Testis (tissue), 2 donors: ENCODE measurements at regions not wholly inside any gene's neighbourhood (a gene's known extent, or its start where the extent isn't known, plus 50 kb on each side); places are given as distances from the start of the nearest gene placed in this dataset.

Experiments used
- DNase-seq: peaks from one replicate; pipeline ENCODE4 v3.0.0-alpha.2; 2019
- H3K27ac ChIP-seq, 2 donors: fragments of 200-600 bp; sonication (generic); one replicate each; pipeline ENCODE4 v1.5.1; 2019
- H3K27me3 ChIP-seq: fragments of 200-600 bp; sonication (generic); one replicate; pipeline ENCODE4 v1.5.1; 2019
- H3K36me3 ChIP-seq: fragments of 200-600 bp; sonication (generic); one replicate; pipeline ENCODE4 v1.5.1; 2017; ENCODE audit warnings: low read depth; ENCODE audit errors: missing control alignments
- H3K4me1 ChIP-seq: fragments of 200-600 bp; sonication (generic); one replicate; pipeline ENCODE4 v1.5.1; 2019
- H3K4me3 ChIP-seq, 2 donors: fragments of 200-600 bp; sonication (generic); one replicate each; pipeline ENCODE4 v1.5.1; 2017 to 2019
- H3K9me3 ChIP-seq: fragments of 200-600 bp; sonication (generic); one replicate; pipeline ENCODE4 v1.5.1; 2017
- POLR2A ChIP-seq: fragments of 450-650 bp; IDR thresholded peaks from one replicate; pipeline ENCODE4 v1.6.1; 2017; ENCODE audit warnings: antibody characterized with exemption, mild to moderate bottlenecking, moderate library complexity
- WGBS, 2 donors: methylation state at CpG; one replicate each; pipeline ENCODE4 v1.1.5; 2018; 5-methylcytosine and 5-hydroxymethylcytosine counted together
- intact Hi-C: fragments of 100-400 bp; cut with DNase I; formaldehyde crosslinking; loops from one replicate; pipeline ENCODE4 v1.15.1; 2023; ENCODE audit warnings: low total_unique reads
- TF ChIP-seq, protein P1 (sequence below), 3 experiments: fragments of 450-650 bp in 2 of 3; fragments of 200-600 bp in 1 of 3; sonication (generic) in 1 of 3; IDR thresholded peaks; one replicate each; pipeline ENCODE4 v1.5.1; 2016 to 2019; ENCODE audit warnings: antibody characterized with exemption in 3 of 3, mild to moderate bottlenecking in 2 of 3, moderate library complexity in 1 of 3

DNA sequence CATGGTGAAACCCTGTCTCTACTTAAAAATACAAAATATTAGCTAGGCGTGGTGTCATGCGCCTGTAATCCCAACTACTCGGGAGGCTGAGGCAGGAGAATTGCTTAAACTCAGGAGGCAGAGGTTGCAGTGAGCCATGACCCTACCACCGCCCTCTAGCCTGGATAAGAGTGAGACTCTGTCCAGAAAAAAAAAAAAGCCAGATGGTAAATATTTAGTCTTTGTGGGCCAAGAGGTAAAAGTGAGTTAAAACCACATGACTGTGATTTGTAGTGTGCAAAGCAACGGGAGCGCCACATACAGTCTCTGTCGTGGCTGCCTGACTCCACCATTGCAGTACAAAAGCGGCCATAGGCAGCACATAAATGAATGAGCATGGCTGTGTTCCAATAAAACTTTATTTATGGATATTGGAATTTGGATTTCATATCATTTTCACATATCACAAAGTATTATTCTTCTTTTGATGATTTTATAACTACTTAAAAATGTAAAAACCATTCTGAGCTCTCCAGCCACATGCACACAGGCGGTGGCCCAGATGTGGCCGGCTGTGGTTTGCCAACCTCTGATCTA lies 51.8 kb upstream of the CASZ1 start:
- intact Hi-C loops = no loop called here
- no peaks in the 10 kb centered on the region for H3K27me3 ChIP-seq
- no peak for DNase-seq
- no peak overlapping the region for H3K27ac ChIP-seq
- H3K36me3 ChIP-seq = no peaks in the 10 kb centered on the region
- no peaks in the 10 kb centered on the region for H3K9me3 ChIP-seq
- no peak overlapping the region for H3K4me3 ChIP-seq
- TF ChIP-seq, protein P1, sequence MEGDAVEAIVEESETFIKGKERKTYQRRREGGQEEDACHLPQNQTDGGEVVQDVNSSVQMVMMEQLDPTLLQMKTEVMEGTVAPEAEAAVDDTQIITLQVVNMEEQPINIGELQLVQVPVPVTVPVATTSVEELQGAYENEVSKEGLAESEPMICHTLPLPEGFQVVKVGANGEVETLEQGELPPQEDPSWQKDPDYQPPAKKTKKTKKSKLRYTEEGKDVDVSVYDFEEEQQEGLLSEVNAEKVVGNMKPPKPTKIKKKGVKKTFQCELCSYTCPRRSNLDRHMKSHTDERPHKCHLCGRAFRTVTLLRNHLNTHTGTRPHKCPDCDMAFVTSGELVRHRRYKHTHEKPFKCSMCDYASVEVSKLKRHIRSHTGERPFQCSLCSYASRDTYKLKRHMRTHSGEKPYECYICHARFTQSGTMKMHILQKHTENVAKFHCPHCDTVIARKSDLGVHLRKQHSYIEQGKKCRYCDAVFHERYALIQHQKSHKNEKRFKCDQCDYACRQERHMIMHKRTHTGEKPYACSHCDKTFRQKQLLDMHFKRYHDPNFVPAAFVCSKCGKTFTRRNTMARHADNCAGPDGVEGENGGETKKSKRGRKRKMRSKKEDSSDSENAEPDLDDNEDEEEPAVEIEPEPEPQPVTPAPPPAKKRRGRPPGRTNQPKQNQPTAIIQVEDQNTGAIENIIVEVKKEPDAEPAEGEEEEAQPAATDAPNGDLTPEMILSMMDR (IDR thresholded peaks at IDR 0.05) = no peak
- TF ChIP-seq POLR2A = no peak
- H3K4me1 ChIP-seq = no peaks in the 10 kb centered on the region
- 87 to 91% methylated on average over 10 of the region's 10 CpGs for WGBS, 2 donors

DNA sequence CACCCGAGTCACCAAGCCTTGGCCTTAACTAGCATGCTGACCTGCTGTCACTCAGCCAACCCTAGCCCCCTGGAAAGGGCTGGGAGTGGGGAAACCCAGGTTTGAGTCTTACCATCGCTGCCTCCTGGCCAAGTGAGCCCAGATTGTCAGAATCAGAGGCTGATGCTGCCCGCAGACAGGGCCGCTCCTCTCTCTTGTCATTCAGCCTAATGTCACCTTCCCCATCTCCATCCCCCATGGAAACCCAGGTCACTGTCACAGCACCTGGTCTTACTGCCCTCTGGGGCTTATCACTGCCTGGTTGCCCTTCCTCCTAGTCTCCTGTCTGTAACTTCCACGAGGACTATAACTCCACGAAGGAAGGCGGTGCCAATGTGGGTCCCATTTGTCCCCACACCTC lies 53.6 kb upstream of the CASZ1 start:
- H3K36me3 ChIP-seq = no peaks in the 10 kb centered on the region
- 82 to 83% methylated on average over 3 to 6 of the region's 7 CpGs for WGBS, 2 donors
- no peak overlapping the region for H3K4me3 ChIP-seq
- no peak overlapping the region for H3K27ac ChIP-seq
- no peaks in the 10 kb centered on the region for H3K4me1 ChIP-seq
- no peaks in the 10 kb centered on the region for H3K9me3 ChIP-seq
- TF ChIP-seq POLR2A = no peak
- TF ChIP-seq, protein P1 (IDR thresholded peaks at IDR 0.05) = no peak
- intact Hi-C loops = no loop called here
- H3K27me3 ChIP-seq = no peaks in the 10 kb centered on the region
- DNase-seq = no peak

DNA sequence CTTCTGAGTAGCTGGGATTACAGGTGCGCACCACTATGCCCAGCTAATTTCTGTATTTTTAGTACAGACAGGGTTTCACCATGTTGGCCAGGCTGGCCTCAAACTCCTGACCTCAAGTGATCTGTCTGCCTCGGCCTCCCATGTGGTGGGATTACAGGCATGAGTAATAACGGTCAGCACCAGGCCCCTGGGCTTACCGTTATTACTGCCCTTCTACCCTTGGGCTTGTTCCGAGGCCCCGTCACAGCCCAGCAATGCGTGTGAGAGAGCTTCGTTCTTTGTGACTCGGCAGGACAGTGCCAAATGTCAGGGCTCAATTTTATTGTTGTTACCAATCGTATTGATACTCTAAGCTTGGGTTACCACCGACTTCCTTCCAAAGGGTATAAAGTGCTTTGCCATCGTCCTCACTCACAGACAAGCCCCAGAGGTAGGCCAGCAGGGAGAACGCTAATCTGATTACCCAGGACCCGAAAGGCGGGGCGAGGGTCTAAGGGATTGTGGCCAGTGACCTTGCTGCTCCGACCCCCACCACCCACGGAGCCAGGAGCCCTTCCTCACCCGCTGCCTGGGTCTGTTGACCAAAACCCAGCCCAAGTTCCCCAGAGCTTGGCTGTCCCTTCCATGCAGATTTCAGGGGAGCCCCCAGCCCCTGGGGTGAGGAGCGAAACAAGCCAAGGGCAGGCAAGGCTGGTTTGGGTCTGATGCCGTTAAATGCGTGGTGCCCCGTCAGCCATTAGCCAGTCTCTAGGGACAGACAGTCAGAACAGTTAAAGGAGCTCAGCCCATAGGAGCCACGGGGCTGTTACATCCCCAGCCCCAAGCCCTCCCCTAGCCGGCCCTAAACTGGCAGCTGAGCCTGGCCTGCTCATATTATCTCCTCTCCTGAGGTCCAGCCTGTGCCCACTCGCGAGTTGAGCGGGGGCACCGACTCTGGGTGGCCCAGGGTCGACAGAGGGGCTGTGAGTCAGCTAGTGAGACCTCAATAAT lies 54.9 kb upstream of the CASZ1 start:
- 79 to 80% methylated on average over 17 to 30 of the region's 30 CpGs for WGBS, 2 donors
- DNase-seq = no peak
- no peaks in the 10 kb centered on the region for H3K27me3 ChIP-seq
- H3K4me1 ChIP-seq = no peaks in the 10 kb centered on the region
- no peaks in the 10 kb centered on the region for H3K9me3 ChIP-seq
- no peak overlapping the region for H3K27ac ChIP-seq
- H3K4me3 ChIP-seq = no peak overlapping the region
- intact Hi-C loops = no loop called here
- TF ChIP-seq, protein P1 (IDR thresholded peaks at IDR 0.05) = no peak
- no peaks in the 10 kb centered on the region for H3K36me3 ChIP-seq

DNA sequence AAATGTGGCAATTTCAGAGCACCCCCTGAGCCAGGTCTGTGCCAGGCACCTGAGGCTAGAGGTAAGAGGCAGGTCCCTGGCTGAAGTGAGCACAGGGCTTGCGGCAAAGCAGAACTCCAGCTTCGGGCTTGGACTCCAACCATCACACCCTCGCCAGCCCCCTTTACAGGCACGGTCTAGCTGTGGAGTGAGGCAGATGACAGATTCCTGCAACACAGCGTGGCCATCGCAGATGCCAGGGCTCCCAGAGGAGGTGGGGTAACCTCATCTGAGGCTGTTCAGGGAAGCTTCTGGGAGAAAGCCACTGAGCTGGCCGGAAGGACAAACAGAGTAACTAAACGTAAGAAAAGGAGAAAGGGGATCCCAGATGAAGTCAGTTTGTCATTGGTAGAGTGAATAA lies 55.6 kb upstream of the CASZ1 start:
- no peaks in the 10 kb centered on the region for H3K27me3 ChIP-seq
- WGBS, 2 donors = 90 to 94% methylated on average over 4 to 8 of the region's 8 CpGs
- H3K9me3 ChIP-seq = no peaks in the 10 kb centered on the region
- no peaks in the 10 kb centered on the region for H3K36me3 ChIP-seq
- no peaks in the 10 kb centered on the region for H3K4me1 ChIP-seq
- no peak overlapping the region for H3K4me3 ChIP-seq
- DNase-seq = no peak
- intact Hi-C loops = no loop called here
- H3K27ac ChIP-seq = no peak overlapping the region
- TF ChIP-seq, protein P1 (IDR thresholded peaks at IDR 0.05) = no peak
- TF ChIP-seq POLR2A = no peak
